Nephron progenitor cell (in vitro differentiated cells): ENCODE measurements at regions not wholly inside any gene's neighbourhood (a gene's known extent, or its start where the extent isn't known, plus 50 kb on each side); places are given as distances from the start of the nearest gene placed in this dataset.

Experiments
- DNase-seq: peaks from one replicate; pipeline ENCODE4 v3.0.0; 2021
- H3K27ac Mint-ChIP-seq: 2 replicates; pipeline ENCODE4 v1.8.0; 2021; ENCODE audit warnings: mild to moderate bottlenecking, moderate library complexity, mixed read lengths
- H3K27me3 Mint-ChIP-seq: 2 replicates; pipeline ENCODE4 v1.8.0; 2021; ENCODE audit warnings: mild to moderate bottlenecking, low read depth, mixed read lengths; ENCODE audit not compliant: poor library complexity
- H3K36me3 Mint-ChIP-seq: 2 replicates; pipeline ENCODE4 v1.8.0; 2021; ENCODE audit warnings: low read depth, mixed read lengths
- H3K4me1 Mint-ChIP-seq: 2 replicates; pipeline ENCODE4 v1.8.0; 2021; ENCODE audit warnings: mixed read lengths
- H3K4me3 Mint-ChIP-seq: 2 replicates; pipeline ENCODE4 v1.8.0; 2021; ENCODE audit warnings: mild to moderate bottlenecking, moderate library complexity, mixed read lengths
- H3K9me3 Mint-ChIP-seq: 2 replicates; pipeline ENCODE4 v1.8.0; 2021; ENCODE audit warnings: mild to moderate bottlenecking, moderate library complexity, mixed read lengths
- CTCF ChIP-seq: fragments of 200-600 bp; sonication (generic); IDR thresholded peaks from 2 replicates; pipeline ENCODE4 v1.5.0; 2021; ENCODE audit warnings: antibody characterized with exemption

GRCh38 chr13:31409678-31410356 is 210.0 kb downstream of the B3GLCT start:
- DNase-seq: no peak
- H3K27ac Mint-ChIP-seq: no peak overlapping the region
- peaks cover 3% of the 10 kb centered on the region for H3K27me3 Mint-ChIP-seq
- H3K9me3 Mint-ChIP-seq: no peaks in the 10 kb centered on the region
- peaks cover 16% of the 10 kb centered on the region for H3K4me1 Mint-ChIP-seq
- TF ChIP-seq CTCF: no peak
- H3K4me3 Mint-ChIP-seq: no peak overlapping the region
- H3K36me3 Mint-ChIP-seq: no peaks in the 10 kb centered on the region

GRCh38 chr13:31413516-31413915 is 213.7 kb downstream of the B3GLCT start:
- DNase-seq: no peak
- H3K9me3 Mint-ChIP-seq: no peaks in the 10 kb centered on the region
- H3K36me3 Mint-ChIP-seq: no peaks in the 10 kb centered on the region
- TF ChIP-seq CTCF: no peak
- H3K27me3 Mint-ChIP-seq: peaks cover 3% of the 10 kb centered on the region
- H3K4me3 Mint-ChIP-seq: no peak overlapping the region
- H3K27ac Mint-ChIP-seq: no peak overlapping the region
- peaks cover 29% of the 10 kb centered on the region for H3K4me1 Mint-ChIP-seq

- no peak for TF ChIP-seq CTCF
- no peak for DNase-seq
- Mint-ChIP-seq H3K27me3 (peaks cover 5% of the 10 kb centered on the region), H3K9me3 (no peaks in the 10 kb centered on the region), H3K36me3 (no peaks in the 10 kb centered on the region), H3K27ac (peak overlapping the region; percentile 57), H3K4me1 (peaks cover 36% of the 10 kb centered on the region), H3K4me3 (no peak overlapping the region)
Measured at GRCh38 chr13:31416066-31416465, 216.3 kb downstream of the B3GLCT start.

- Mint-ChIP-seq H3K27ac (peak overlapping the region; percentile 18), H3K36me3 (no peaks in the 10 kb centered on the region), H3K4me1 (peaks cover 44% of the 10 kb centered on the region), H3K4me3 (no peak overlapping the region), H3K27me3 (peaks cover 5% of the 10 kb centered on the region), H3K9me3 (no peaks in the 10 kb centered on the region)
- DNase-seq: no peak
- TF ChIP-seq CTCF: no peak
Measured at GRCh38 chr13:31418186-31418585, 218.4 kb downstream of the B3GLCT start.

- Mint-ChIP-seq H3K4me1 (peaks cover 33% of the 10 kb centered on the region), H3K9me3 (no peaks in the 10 kb centered on the region)
Measured at GRCh38 chr13:31421756-31422155, 222.0 kb downstream of the B3GLCT start.

More at GRCh38 chr13:31421756-31422155, 222.0 kb downstream of the B3GLCT start:
- peaks cover 5% of the 10 kb centered on the region for H3K27me3 Mint-ChIP-seq
- no peak for DNase-seq
- no peak for TF ChIP-seq CTCF
- H3K4me3 Mint-ChIP-seq: no peak overlapping the region
- H3K36me3 Mint-ChIP-seq: no peaks in the 10 kb centered on the region
- no peak overlapping the region for H3K27ac Mint-ChIP-seq
